B cell (primary cell): ENCODE measurements at regions not wholly inside any gene's neighbourhood (a gene's known extent, or its start where the extent isn't known, plus 50 kb on each side); places are given as distances from the start of the nearest gene placed in this dataset.

Experiments used
- ATAC-seq: fragments of 200-7000 bp; cut with Tn5 transposase; one replicate; pipeline ENCODE4 v1.10.0; 2021; ENCODE audit warnings: low read depth, mild to moderate bottlenecking, moderate number of reproducible peaks, moderate library complexity
- CTCF ChIA-PET: fragments of 350-600 bp; sonication (Branson Sonifier 250); formaldehyde crosslinking; loops from one replicate; lab custom pipeline; 2021; ENCODE audit warnings: antibody characterized with exemption, inconsistent platforms; lab: Charles Lee
- POLR2A ChIA-PET: fragments of 350-600 bp; sonication (Branson Sonifier 250); formaldehyde crosslinking; loops from one replicate; lab custom pipeline; 2021; ENCODE audit warnings: antibody characterized with exemption; lab: Charles Lee
- DNase-seq: peaks from one replicate; pipeline ENCODE4 v3.0.0; 2013
- H2AFZ ChIP-seq: 2 replicates; pipeline ENCODE4 v1.6.1; 2012; ENCODE audit warnings: mild to moderate bottlenecking, low read depth, low read length; ENCODE audit not compliant: insufficient read depth, poor library complexity, severe bottlenecking
- H3K27ac ChIP-seq, 2 donors: 1 replicate in 1 of 2; 2 replicates in 1 of 2; pipeline ENCODE4 v1.5.1; 2012 to 2013; ENCODE audit warnings: low read length in 2 of 2, mild to moderate bottlenecking in 2 of 2, moderate library complexity in 1 of 2
- H3K27me3 ChIP-seq, 4 experiments: fragments of 200-600 bp in 1 of 4; sonication (generic) in 1 of 4; replicated peaks in 1 of 4; 1 replicate in 2 of 4; 2 replicates in 2 of 4; pipeline versions ENCODE4 v1.6.1 to v1.7.0; 2013 to 2016; ENCODE audit warnings: low read length in 3 of 4, mild to moderate bottlenecking in 2 of 4, mixed read lengths in 1 of 4, moderate library complexity in 1 of 4; ENCODE audit not compliant: insufficient read depth in 4 of 4, control insufficient read depth in 3 of 4; ENCODE audit errors: control extremely low read depth in 1 of 4
- H3K36me3 ChIP-seq, 2 experiments: replicated peaks in 1 of 2; 1 replicate in 1 of 2; 2 replicates in 1 of 2; pipeline versions ENCODE4 v1.6.1 to v1.7.1; 2013; ENCODE audit warnings: low read length in 1 of 2; ENCODE audit not compliant: insufficient read depth in 2 of 2, control insufficient read depth in 1 of 2; ENCODE audit errors: control extremely low read depth in 1 of 2, extremely low read depth in 1 of 2
- H3K4me1 ChIP-seq, 2 donors: fragments of 200-600 bp in 1 of 2; sonication (generic) in 1 of 2; 1 replicate in 1 of 2; 2 replicates in 1 of 2; pipeline versions ENCODE4 v1.5.1 to v1.6.1; 2013 to 2017; ENCODE audit warnings: low read length in 2 of 2; ENCODE audit not compliant: control insufficient read depth in 2 of 2, insufficient read depth in 2 of 2
- H3K4me2 ChIP-seq: replicated peaks from 2 replicates; pipeline ENCODE3; 2012; ENCODE audit warnings: mild to moderate bottlenecking, low read depth, low read length; ENCODE audit not compliant: poor library complexity, severe bottlenecking
- H3K4me3 ChIP-seq, 5 experiments: fragments of 200-600 bp in 1 of 5; sonication (generic) in 1 of 5; 1 replicate in 3 of 5; 2 replicates in 2 of 5; pipeline versions ENCODE4 v1.5.1 to v1.7.0; 2011 to 2016; ENCODE audit warnings: low read length in 4 of 5, mild to moderate bottlenecking in 4 of 5, low read depth in 2 of 5, control low read depth in 1 of 5, moderate library complexity in 1 of 5; ENCODE audit not compliant: insufficient read depth in 1 of 5; ENCODE audit errors: control extremely low read depth in 1 of 5, extremely low read depth in 1 of 5
- H3K79me2 ChIP-seq: fragments of 200-600 bp; sonication (generic); one replicate; pipeline ENCODE4 v1.6.0; 2016; ENCODE audit warnings: low read length; ENCODE audit not compliant: control insufficient read depth, insufficient read depth
- H3K9ac ChIP-seq: fragments of 200-600 bp; sonication (generic); 2 replicates; pipeline ENCODE4 v1.6.1; 2017; ENCODE audit warnings: mild to moderate bottlenecking, low read length, moderate library complexity
- H3K9me3 ChIP-seq, 3 donors: one replicate each; pipeline versions ENCODE4 v1.6.1 to v1.7.1; 2013; ENCODE audit warnings: low read length in 2 of 3; ENCODE audit not compliant: control insufficient read depth in 2 of 3, insufficient read depth in 1 of 3; ENCODE audit errors: control extremely low read depth in 1 of 3
- H4K20me1 ChIP-seq: 2 replicates; pipeline ENCODE4 v1.6.0; 2012; ENCODE audit warnings: mild to moderate bottlenecking, low read length; ENCODE audit not compliant: insufficient read depth, control insufficient read depth, poor library complexity, severe bottlenecking
- H3K27ac Mint-ChIP-seq: one replicate; pipeline ENCODE4 v1.8.0; 2021; ENCODE audit warnings: mixed read lengths
- H3K27me3 Mint-ChIP-seq: one replicate; pipeline ENCODE4 v1.8.0; 2021; ENCODE audit warnings: mixed read lengths
- H3K4me1 Mint-ChIP-seq: one replicate; pipeline ENCODE4 v1.8.0; 2021; ENCODE audit warnings: mixed read lengths
- H3K4me3 Mint-ChIP-seq: one replicate; pipeline ENCODE4 v1.8.0; 2021; ENCODE audit warnings: mixed read lengths
- H3K9me3 Mint-ChIP-seq: one replicate; pipeline ENCODE4 v1.8.0; 2022; ENCODE audit warnings: mixed read lengths; ENCODE audit not compliant: insufficient read depth
- CTCF ChIP-seq: fragments of 200-600 bp; IDR thresholded peaks from one replicate; pipeline ENCODE4 v1.8.0; 2022; ENCODE audit warnings: antibody characterized with exemption, mild to moderate bottlenecking
- EZH2 ChIP-seq: IDR thresholded peaks from 2 replicates; pipeline ENCODE4 v1.6.1; 2012; ENCODE audit warnings: borderline replicate concordance, low read depth, mild to moderate bottlenecking, moderate library complexity, low read length; ENCODE audit not compliant: insufficient read depth, poor library complexity, severe bottlenecking
- WGBS: methylation state at CpG from one replicate; pipeline ENCODE4 v1.1.5; 2013; ENCODE audit warnings: missing lambda C conversion rate; ENCODE audit not compliant: insufficient coverage; 5-methylcytosine and 5-hydroxymethylcytosine counted together
- intact Hi-C: fragments of 100-400 bp; cut with micrococcal nuclease; formaldehyde crosslinking; loops from one replicate; pipeline ENCODE4 v1.10.0; 2022

GRCh38 chr11:103546236-103546635 is 437.0 kb downstream of the DYNC2H1 start:
- ChIA-PET CTCF (no interaction called here), POLR2A (no interaction called here)
- no peak for TF ChIP-seq EZH2
- no peak for TF ChIP-seq CTCF
- peaks cover 8% of the 10 kb centered on the region for H3K9me3 Mint-ChIP-seq
- no peaks in the 10 kb centered on the region for H3K27me3 Mint-ChIP-seq
- Histone ChIP-seq H3K9me3 (peaks cover 0 to 18% (median 15%) of the 10 kb centered on the region in 3 donors), H3K27ac (no peak overlapping the region), H3K79me2 (no peaks in the 10 kb centered on the region), H2AFZ (no peak overlapping the region), H4K20me1 (no peaks in the 10 kb centered on the region), H3K4me3 (no peak overlapping the region), H3K36me3 (no peaks in the 10 kb centered on the region), H3K4me1 (no peaks in the 10 kb centered on the region), H3K9ac (no peak overlapping the region), H3K27me3 (no peaks in the 10 kb centered on the region), H3K4me2 (no peak overlapping the region)
- no peak overlapping the region for H3K4me3 Mint-ChIP-seq
- H3K4me1 Mint-ChIP-seq, result no peaks in the 10 kb centered on the region
- DNase-seq (no peak), ATAC-seq (no peak)
- no CpG with 5 or more reads among the region's 2 CpGs for WGBS
- intact Hi-C loops, result no loop called here
- H3K27ac Mint-ChIP-seq, result no peak overlapping the region

- WGBS, result 100% methylated on average over 2 of the region's 2 CpGs
- peaks cover 3% of the 10 kb centered on the region for H3K9me3 Mint-ChIP-seq
These were observed 437.8 kb downstream of the DYNC2H1 start for GRCh38 chr11:103547024-103547423.

More at GRCh38 chr11:103547024-103547423, 437.8 kb downstream of the DYNC2H1 start:
- no peak overlapping the region for H3K4me3 ChIP-seq
- H3K4me2 ChIP-seq, result no peak overlapping the region
- no peak overlapping the region for H3K27ac Mint-ChIP-seq
- H4K20me1 ChIP-seq, result no peaks in the 10 kb centered on the region
- intact Hi-C loops, result no loop called here
- no peaks in the 10 kb centered on the region for H3K27me3 Mint-ChIP-seq
- ATAC-seq, result no peak
- H3K36me3 ChIP-seq, result no peaks in the 10 kb centered on the region
- ChIA-PET CTCF (interaction anchor here (1.6 kb wide), 1 partner anchor 8 kb away, joined by 4 read pairs; no protein-coding TSS in a partner anchor), POLR2A (no interaction called here)
- H3K79me2 ChIP-seq, result no peaks in the 10 kb centered on the region
- no peak overlapping the region for H2AFZ ChIP-seq
- H3K4me1 Mint-ChIP-seq, result no peaks in the 10 kb centered on the region
- no peak for DNase-seq
- H3K27me3 ChIP-seq, result no peaks in the 10 kb centered on the region
- no peak overlapping the region for H3K27ac ChIP-seq
- no peaks in the 10 kb centered on the region for H3K4me1 ChIP-seq
- TF ChIP-seq CTCF (no peak), EZH2 (no peak)
- no peak overlapping the region for H3K4me3 Mint-ChIP-seq
- H3K9me3 ChIP-seq, result peaks cover 0 to 10% (median 7%) of the 10 kb centered on the region in 3 donors
- H3K9ac ChIP-seq, result no peak overlapping the region
